ENCODE measurements at regions not wholly inside any gene's neighbourhood (a gene's known extent, or its start where the extent isn't known, plus 50 kb on each side); places are given as distances from the start of the nearest gene placed in this dataset.

- no peak for TF ChIP-seq TAF1 (IDR thresholded peaks at IDR 0.05; ENCODE audit: low read depth)
- TF ChIP-seq POLR2AphosphoS5 (IDR thresholded peaks at IDR 0.05): no peak
- no peak for TF ChIP-seq CTCF (IDR thresholded peaks at IDR 0.05; ENCODE audit: poor library complexity, severe bottlenecking)
- no peak for TF ChIP-seq EP300 (conservative IDR thresholded peaks at IDR 0.05; ENCODE audit: poor library complexity, severe bottlenecking)
- no peak for TF ChIP-seq MXI1 (conservative IDR thresholded peaks at IDR 0.05; ENCODE audit: poor library complexity, severe bottlenecking)
- TF ChIP-seq RAD21 (conservative IDR thresholded peaks at IDR 0.05): no peak
- TF ChIP-seq EZH2 (IDR thresholded peaks at IDR 0.05; ENCODE audit: borderline replicate concordance, insufficient read depth, low read length, poor library complexity, severe bottlenecking): no peak
- no peak for TF ChIP-seq SMC3 (conservative IDR thresholded peaks at IDR 0.05; ENCODE audit: poor library complexity)
These were observed 56.2 kb upstream of the RASAL2 start for GRCh38 chr1:178037510-178038253.
